Testis (tissue), 2 donors: ENCODE measurements at regions not wholly inside any gene's neighbourhood (a gene's known extent, or its start where the extent isn't known, plus 50 kb on each side); places are given as distances from the start of the nearest gene placed in this dataset.

Experiments
- DNase-seq: peaks from one replicate; pipeline ENCODE4 v3.0.0-alpha.2; 2019
- H3K27ac ChIP-seq, 2 donors: fragments of 200-600 bp; sonication (generic); one replicate each; pipeline ENCODE4 v1.5.1; 2019
- H3K27me3 ChIP-seq: fragments of 200-600 bp; sonication (generic); one replicate; pipeline ENCODE4 v1.5.1; 2019
- H3K36me3 ChIP-seq: fragments of 200-600 bp; sonication (generic); one replicate; pipeline ENCODE4 v1.5.1; 2017; ENCODE audit warnings: low read depth; ENCODE audit errors: missing control alignments
- H3K4me1 ChIP-seq: fragments of 200-600 bp; sonication (generic); one replicate; pipeline ENCODE4 v1.5.1; 2019
- H3K4me3 ChIP-seq, 2 donors: fragments of 200-600 bp; sonication (generic); one replicate each; pipeline ENCODE4 v1.5.1; 2017 to 2019
- H3K9me3 ChIP-seq: fragments of 200-600 bp; sonication (generic); one replicate; pipeline ENCODE4 v1.5.1; 2017
- CTCF ChIP-seq, 3 experiments: fragments of 450-650 bp in 2 of 3; fragments of 200-600 bp in 1 of 3; sonication (generic) in 1 of 3; IDR thresholded peaks; one replicate each; pipeline ENCODE4 v1.5.1; 2016 to 2019; ENCODE audit warnings: antibody characterized with exemption in 3 of 3, mild to moderate bottlenecking in 2 of 3, moderate library complexity in 1 of 3
- POLR2A ChIP-seq: fragments of 450-650 bp; IDR thresholded peaks from one replicate; pipeline ENCODE4 v1.6.1; 2017; ENCODE audit warnings: antibody characterized with exemption, mild to moderate bottlenecking, moderate library complexity
- WGBS, 2 donors: methylation state at CpG; one replicate each; pipeline ENCODE4 v1.1.5; 2018; 5-methylcytosine and 5-hydroxymethylcytosine counted together
- intact Hi-C: fragments of 100-400 bp; cut with DNase I; formaldehyde crosslinking; loops from one replicate; pipeline ENCODE4 v1.15.1; 2023; ENCODE audit warnings: low total_unique reads

GRCh38 chr7:112940314-112940732, 146.3 kb downstream of the GPR85 start:
- 5 to 7% methylated on average over 8 of the region's 8 CpGs for WGBS, 2 donors
- Histone ChIP-seq H3K9me3 (no peaks in the 10 kb centered on the region), H3K27me3 (no peaks in the 10 kb centered on the region), H3K27ac (peak overlapping the region; percentile 83 to 89), H3K4me1 (peaks cover 8% of the 10 kb centered on the region), H3K36me3 (no peaks in the 10 kb centered on the region), H3K4me3 (peak overlapping the region; percentile 81 to 94)
- TF ChIP-seq POLR2A (no peak), CTCF (IDR thresholded peaks at IDR 0.05) (peak in 1 of 3 experiments; percentile 7)
- intact Hi-C loops: no loop called here
- no peak for DNase-seq

GRCh38 chr7:112939574-112940313, 146.9 kb downstream of the GPR85 start:
- peak; percentile 99 for DNase-seq
- intact Hi-C loops: no loop called here
- Histone ChIP-seq H3K9me3 (no peaks in the 10 kb centered on the region), H3K27ac (peak overlapping the region; percentile 83 to 89), H3K27me3 (no peaks in the 10 kb centered on the region), H3K4me3 (peak overlapping the region; percentile 81 to 94), H3K36me3 (no peaks in the 10 kb centered on the region), H3K4me1 (peaks cover 8% of the 10 kb centered on the region)
- 0% methylated on average over 32 to 55 of the region's 55 CpGs for WGBS, 2 donors
- TF ChIP-seq POLR2A (no peak), CTCF (IDR thresholded peaks at IDR 0.05) (no peak)

- Histone ChIP-seq H3K36me3 (no peaks in the 10 kb centered on the region), H3K9me3 (no peaks in the 10 kb centered on the region), H3K4me3 (peak overlapping the region; percentile 81 to 94), H3K4me1 (peaks cover 8% of the 10 kb centered on the region), H3K27ac (peak overlapping the region; percentile 83 to 89), H3K27me3 (no peaks in the 10 kb centered on the region)
- 0% methylated on average over 26 of the region's 26 CpGs for WGBS, 2 donors
- intact Hi-C loops: no loop called here
- DNase-seq: peak; percentile 56
- TF ChIP-seq CTCF (IDR thresholded peaks at IDR 0.05): no peak
- TF ChIP-seq POLR2A: no peak
Measured at GRCh38 chr7:112938863-112939573, 147.6 kb downstream of the GPR85 start.

- intact Hi-C loops: no loop called here
- Histone ChIP-seq H3K4me3 (no peak overlapping the region), H3K36me3 (no peaks in the 10 kb centered on the region), H3K4me1 (peaks cover 8% of the 10 kb centered on the region), H3K27ac (peak overlapping the region in 1 of 2 donors; percentile 89), H3K27me3 (no peaks in the 10 kb centered on the region), H3K9me3 (no peaks in the 10 kb centered on the region)
- TF ChIP-seq CTCF (IDR thresholded peaks at IDR 0.05) (no peak), POLR2A (no peak)
- WGBS, 2 donors: 71% methylated on average over 3 of the region's 3 CpGs
- DNase-seq: no peak
Measured at GRCh38 chr7:112937651-112938415, 147.6 kb upstream of the TMEM168 start.
